IPS-15b (cell line): ENCODE measurements at regions not wholly inside any gene's neighbourhood (a gene's known extent, or its start where the extent isn't known, plus 50 kb on each side); places are given as distances from the start of the nearest gene placed in this dataset.

Experiments
- H3K27me3 ChIP-seq: one replicate; pipeline ENCODE4 v1.6.1; 2013; ENCODE audit warnings: low read length; ENCODE audit not compliant: control insufficient read depth, insufficient read depth
- H3K36me3 ChIP-seq: one replicate; pipeline ENCODE4 v1.6.1; 2013; ENCODE audit warnings: low read length; ENCODE audit not compliant: control insufficient read depth, insufficient read depth
- H3K4me1 ChIP-seq: one replicate; pipeline ENCODE4 v1.6.1; 2013; ENCODE audit warnings: mild to moderate bottlenecking, low read length; ENCODE audit not compliant: control insufficient read depth, insufficient read depth
- H3K4me3 ChIP-seq: one replicate; pipeline ENCODE4 v1.5.1; 2013; ENCODE audit warnings: low read depth, low read length
- H3K9ac ChIP-seq: one replicate; pipeline ENCODE4 v1.6.1; 2013; ENCODE audit warnings: low read depth, mild to moderate bottlenecking, low read length
- H3K9me3 ChIP-seq: one replicate; pipeline ENCODE4 v1.6.1; 2013; ENCODE audit warnings: mild to moderate bottlenecking, low read length; ENCODE audit not compliant: control insufficient read depth, insufficient read depth

GRCh38 chr9:129482521-129483414 is 138.1 kb downstream of the C9orf50 start:
- Histone ChIP-seq H3K9me3 (no peaks in the 10 kb centered on the region), H3K4me1 (peaks cover 2% of the 10 kb centered on the region), H3K36me3 (peaks cover 3% of the 10 kb centered on the region), H3K9ac (no peak overlapping the region), H3K4me3 (peak overlapping the region; percentile 46), H3K27me3 (peaks cover 60% of the 10 kb centered on the region)

- Histone ChIP-seq H3K27me3 (peaks cover 52% of the 10 kb centered on the region), H3K4me3 (peak overlapping the region; percentile 41), H3K9me3 (no peaks in the 10 kb centered on the region), H3K9ac (no peak overlapping the region), H3K4me1 (no peaks in the 10 kb centered on the region), H3K36me3 (no peaks in the 10 kb centered on the region)
Measured at GRCh38 chr9:129481810-129482511, 138.9 kb downstream of the C9orf50 start.

GRCh38 chr9:129481424-129481809 is 139.5 kb downstream of the C9orf50 start:
- H3K4me1 ChIP-seq = no peaks in the 10 kb centered on the region
- H3K9me3 ChIP-seq = no peaks in the 10 kb centered on the region
- H3K27me3 ChIP-seq = peaks cover 48% of the 10 kb centered on the region
- no peaks in the 10 kb centered on the region for H3K36me3 ChIP-seq
- no peak overlapping the region for H3K9ac ChIP-seq
- H3K4me3 ChIP-seq = no peak overlapping the region

GRCh38 chr9:129480745-129481144 is 140.2 kb downstream of the C9orf50 start:
- Histone ChIP-seq H3K27me3 (peaks cover 44% of the 10 kb centered on the region), H3K9ac (no peak overlapping the region), H3K9me3 (no peaks in the 10 kb centered on the region), H3K4me1 (no peaks in the 10 kb centered on the region), H3K4me3 (no peak overlapping the region), H3K36me3 (no peaks in the 10 kb centered on the region)

GRCh38 chr9:129480227-129480626 is 140.7 kb downstream of the C9orf50 start:
- H3K9ac ChIP-seq = no peak overlapping the region
- H3K27me3 ChIP-seq = peaks cover 41% of the 10 kb centered on the region
- H3K4me3 ChIP-seq = no peak overlapping the region
- no peaks in the 10 kb centered on the region for H3K9me3 ChIP-seq
- H3K36me3 ChIP-seq = no peaks in the 10 kb centered on the region
- H3K4me1 ChIP-seq = no peaks in the 10 kb centered on the region

- Histone ChIP-seq H3K9ac (no peak overlapping the region), H3K9me3 (no peaks in the 10 kb centered on the region), H3K4me1 (no peaks in the 10 kb centered on the region), H3K4me3 (no peak overlapping the region), H3K27me3 (peaks cover 38% of the 10 kb centered on the region), H3K36me3 (no peaks in the 10 kb centered on the region)
Measured at GRCh38 chr9:129479631-129480011, 141.3 kb downstream of the C9orf50 start.

GRCh38 chr9:129478961-129479630 is 141.8 kb downstream of the C9orf50 start:
- Histone ChIP-seq H3K36me3 (no peaks in the 10 kb centered on the region), H3K4me1 (no peaks in the 10 kb centered on the region), H3K9me3 (no peaks in the 10 kb centered on the region), H3K27me3 (peaks cover 32% of the 10 kb centered on the region), H3K4me3 (no peak overlapping the region), H3K9ac (no peak overlapping the region)

- H3K4me1 ChIP-seq = no peaks in the 10 kb centered on the region
- H3K27me3 ChIP-seq = peaks cover 26% of the 10 kb centered on the region
- no peaks in the 10 kb centered on the region for H3K36me3 ChIP-seq
- H3K4me3 ChIP-seq = no peak overlapping the region
- no peak overlapping the region for H3K9ac ChIP-seq
- no peaks in the 10 kb centered on the region for H3K9me3 ChIP-seq
Measured at GRCh38 chr9:129478461-129478860, 142.4 kb downstream of the C9orf50 start.

GRCh38 chr9:129476821-129477611 is 143.9 kb downstream of the C9orf50 start:
- Histone ChIP-seq H3K9ac (no peak overlapping the region), H3K9me3 (no peaks in the 10 kb centered on the region), H3K36me3 (no peaks in the 10 kb centered on the region), H3K4me3 (no peak overlapping the region), H3K27me3 (peaks cover 23% of the 10 kb centered on the region), H3K4me1 (peaks cover 2% of the 10 kb centered on the region)

GRCh38 chr9:129474740-129475404 is 146.0 kb downstream of the C9orf50 start:
- Histone ChIP-seq H3K4me1 (peaks cover 4% of the 10 kb centered on the region), H3K9me3 (no peaks in the 10 kb centered on the region), H3K4me3 (no peak overlapping the region), H3K9ac (no peak overlapping the region), H3K27me3 (peaks cover 7% of the 10 kb centered on the region), H3K36me3 (no peaks in the 10 kb centered on the region)
